ENCODE measurements at regions not wholly inside any gene's neighbourhood (a gene's known extent, or its start where the extent isn't known, plus 50 kb on each side); places are given as distances from the start of the nearest gene placed in this dataset.

DNA sequence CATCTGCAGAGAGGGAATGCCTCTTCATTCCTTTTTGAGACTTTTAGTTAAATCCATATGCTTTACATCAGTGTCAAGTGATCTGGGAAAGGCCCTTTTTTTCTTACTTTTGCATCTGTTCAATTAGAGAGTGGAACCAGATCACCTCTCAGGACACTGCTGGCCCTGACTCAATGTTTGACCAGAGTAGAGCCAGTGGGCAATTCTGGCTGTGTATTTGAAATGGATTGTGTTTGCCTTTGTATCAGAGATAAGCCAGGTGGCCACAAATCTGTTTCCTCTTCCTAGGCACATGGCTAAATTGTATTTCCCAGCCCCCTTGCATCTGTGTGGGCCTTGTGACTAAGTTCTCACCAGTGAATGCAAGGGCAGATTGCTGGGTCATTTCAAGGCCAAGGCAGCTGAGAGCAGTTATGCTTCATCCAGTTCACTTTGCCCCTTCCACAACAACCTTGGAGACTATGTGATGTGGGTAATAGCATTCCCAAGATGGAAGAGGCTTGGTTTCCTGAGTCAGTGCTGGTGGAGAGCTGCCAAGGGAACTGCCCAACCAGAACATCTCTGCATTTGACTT is 75.6 kb upstream of the CACNA2D3 start:
- TF ChIP-seq POLR2AphosphoS5 (IDR thresholded peaks at IDR 0.05; ENCODE audit: borderline replicate concordance, low read depth, low read length) (no peak), EZH2 (IDR thresholded peaks at IDR 0.05) (no peak), FOXP2 (optimal IDR thresholded peaks at IDR 0.05; ENCODE audit: control extremely low read depth, extremely low read length, insufficient read depth) (no peak)
